Stimulated activated CD8-positive, alpha-beta memory T cell treated with anti-CD3 and anti-CD28 coated beads, Interleukin-4, amount 100 ng/mL, for 1 hour (primary cell): ENCODE measurements at regions not wholly inside any gene's neighbourhood (a gene's known extent, or its start where the extent isn't known, plus 50 kb on each side); places are given as distances from the start of the nearest gene placed in this dataset.

ENCODE experiments used
- DNase-seq, 2 donors: peaks; one replicate each; pipeline ENCODE4 v3.0.0-alpha.2; 2020; ENCODE audit warnings: low read depth in 2 of 2, low spot score in 1 of 2

DNA sequence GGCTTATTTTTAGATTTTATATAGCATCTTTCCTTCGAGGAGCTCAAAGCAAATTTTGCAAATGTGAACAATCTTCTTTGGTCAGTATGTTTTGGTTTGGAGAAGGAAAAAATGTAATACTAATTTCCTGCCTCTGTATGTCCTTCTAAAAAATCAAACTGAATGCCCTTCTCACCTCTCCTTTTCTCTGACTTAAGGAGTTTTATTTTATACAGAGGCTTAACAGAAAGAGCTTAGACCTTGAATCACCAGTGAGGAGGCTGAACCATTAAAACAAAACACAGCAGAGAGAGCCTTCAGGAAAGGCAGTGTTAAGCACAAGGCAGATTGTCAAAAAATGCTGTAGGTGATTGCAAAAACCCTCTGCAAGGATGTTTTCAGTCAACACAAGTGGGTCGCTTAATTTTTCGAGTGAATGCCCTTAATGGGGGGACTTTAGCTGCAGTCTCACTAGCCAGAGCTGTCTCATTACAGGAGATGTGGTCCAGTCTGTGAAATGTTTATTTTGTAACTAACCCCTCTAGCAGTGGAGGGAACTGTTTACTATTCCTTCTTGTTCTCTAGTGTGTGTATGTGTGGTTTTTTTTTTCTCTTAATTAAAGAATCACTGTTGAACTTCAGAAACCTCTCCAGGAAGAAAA lies 481.3 kb upstream of the CITED2 start:
- DNase-seq, result no peak

GRCh38 chr6:139853302-139853992 lies 479.0 kb upstream of the CITED2 start:
- DNase-seq, result no peak

GRCh38 chr6:139852488-139853140 lies 478.2 kb upstream of the CITED2 start:
- DNase-seq, result no peak

DNA sequence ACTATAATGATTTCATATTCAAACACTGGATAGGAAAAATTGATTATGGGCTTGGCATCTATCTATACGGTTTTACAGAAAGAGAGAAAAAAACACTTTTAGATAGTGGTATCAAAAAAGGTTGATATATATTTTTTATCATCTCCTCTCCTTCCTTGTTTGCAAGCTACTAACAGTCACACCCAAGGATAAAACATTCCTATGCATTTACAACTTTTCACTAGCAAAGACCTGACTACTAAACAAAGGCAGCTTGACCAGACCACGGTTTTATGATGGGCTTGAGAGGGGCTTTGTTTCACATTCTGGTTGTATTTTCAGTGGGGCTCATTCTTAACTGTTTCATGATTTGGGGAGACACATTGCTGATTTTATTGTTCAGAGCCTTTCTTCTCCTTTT lies 477.6 kb upstream of the CITED2 start:
- no peak for DNase-seq

DNA sequence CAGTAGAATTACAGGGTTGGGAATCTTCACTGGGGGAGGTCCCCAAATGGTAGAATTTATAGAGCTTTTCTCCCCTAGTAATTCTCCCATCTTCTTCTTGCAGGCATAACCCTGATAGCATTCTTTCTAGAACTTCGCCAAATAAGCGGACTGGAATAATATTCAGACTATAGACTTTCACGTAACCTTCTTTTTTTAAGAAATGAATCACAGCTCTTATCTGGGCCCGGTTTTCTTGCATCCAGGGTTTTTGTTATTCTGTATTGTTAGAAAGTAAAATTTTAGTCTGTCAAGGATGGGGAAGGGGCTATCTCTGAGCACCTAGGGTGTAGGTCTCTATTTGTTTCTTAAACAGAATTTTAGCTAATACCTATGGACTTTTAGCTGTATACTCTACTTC lies 476.8 kb upstream of the CITED2 start:
- DNase-seq, result no peak

DNA sequence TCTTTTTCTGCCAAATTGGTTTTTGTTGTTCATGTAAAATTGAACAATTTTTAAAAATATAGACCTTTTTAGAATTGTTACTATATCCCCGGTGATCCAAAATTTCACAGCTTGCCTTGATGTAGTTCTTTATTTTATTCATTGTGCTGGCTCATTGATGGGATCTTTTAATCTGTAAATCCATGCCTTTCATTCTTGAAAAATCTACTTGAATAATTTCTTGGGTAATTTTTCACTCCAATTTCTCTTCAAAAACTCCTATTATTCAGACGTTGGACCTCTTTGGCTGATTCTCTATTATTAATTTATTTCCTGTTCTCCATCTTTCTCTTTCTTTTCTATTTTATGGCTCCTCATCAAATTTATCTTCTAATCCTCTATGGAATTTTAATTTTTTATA lies 476.1 kb upstream of the CITED2 start:
- no peak for DNase-seq

DNA sequence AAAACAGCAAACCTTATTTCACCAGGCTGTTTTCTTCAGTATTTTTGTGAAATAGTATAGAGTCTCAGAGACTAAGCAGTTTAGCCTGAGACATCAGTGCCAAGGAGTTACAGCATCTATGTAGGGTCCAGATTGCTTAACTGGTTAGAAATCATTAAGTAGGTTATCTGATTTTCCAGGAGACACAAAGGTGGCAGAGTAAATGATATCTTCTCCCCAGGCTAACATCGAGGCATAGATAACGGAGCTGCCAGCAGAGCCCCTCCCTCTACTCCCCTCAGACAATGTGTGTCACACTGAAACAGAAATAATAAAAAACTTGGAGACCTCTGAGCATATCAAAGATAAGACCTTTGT lies 473.0 kb upstream of the CITED2 start:
- no peak for DNase-seq

DNA sequence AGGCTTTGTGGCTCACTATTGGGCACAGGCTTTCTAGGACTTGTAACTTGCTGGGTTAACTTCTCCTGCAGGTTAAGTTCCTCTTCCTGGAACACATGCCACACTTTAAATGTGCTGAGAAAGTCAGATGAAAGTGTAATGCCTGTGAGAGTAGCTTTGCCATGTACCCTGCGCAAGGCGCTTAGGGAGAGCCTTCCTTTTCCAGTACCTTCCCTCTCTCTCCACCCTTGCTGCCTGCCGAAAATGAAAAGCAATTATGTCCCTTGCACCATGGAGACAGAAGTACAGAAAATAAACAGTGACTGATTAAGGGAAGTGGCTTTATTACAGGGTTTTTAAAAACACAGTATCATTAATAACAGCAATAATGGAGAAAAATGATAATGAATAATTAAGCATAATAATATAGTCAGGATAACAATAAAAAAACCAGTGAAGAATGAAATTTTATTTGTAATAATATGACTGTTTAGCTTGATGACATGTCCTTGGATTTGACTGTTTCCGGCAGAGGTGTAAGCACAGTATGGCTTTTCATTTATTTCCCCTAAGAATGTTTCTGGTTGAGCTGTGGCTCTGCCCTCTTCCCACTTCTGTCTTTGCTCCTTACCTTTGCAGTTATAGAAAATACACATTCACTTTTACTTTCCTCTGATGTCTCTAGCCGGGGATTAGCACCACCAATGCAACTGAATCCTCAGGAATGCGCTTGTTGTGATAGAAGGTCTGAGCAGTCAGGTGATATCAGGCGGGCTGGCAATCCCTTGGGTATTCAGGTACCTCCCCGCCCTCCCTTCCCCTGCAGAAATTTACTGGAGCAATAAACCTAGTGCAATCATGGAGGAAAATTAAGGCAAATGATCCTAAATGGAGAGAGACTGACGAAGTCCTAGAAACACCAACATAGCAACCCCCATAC lies 472.3 kb upstream of the CITED2 start:
- DNase-seq, result no peak

GRCh38 chr6:139844907-139845306 lies 470.5 kb upstream of the CITED2 start:
- DNase-seq, result no peak

- DNase-seq, result no peak
Measured at GRCh38 chr6:139841794-139842215, 467.4 kb upstream of the CITED2 start.

- DNase-seq, result no peak
Measured at GRCh38 chr6:139839506-139840156, 465.2 kb upstream of the CITED2 start.

GRCh38 chr6:139834232-139834631 lies 459.8 kb upstream of the CITED2 start:
- DNase-seq, result no peak

- no peak for DNase-seq
Measured at GRCh38 chr6:139833592-139833991, 459.1 kb upstream of the CITED2 start.

DNA sequence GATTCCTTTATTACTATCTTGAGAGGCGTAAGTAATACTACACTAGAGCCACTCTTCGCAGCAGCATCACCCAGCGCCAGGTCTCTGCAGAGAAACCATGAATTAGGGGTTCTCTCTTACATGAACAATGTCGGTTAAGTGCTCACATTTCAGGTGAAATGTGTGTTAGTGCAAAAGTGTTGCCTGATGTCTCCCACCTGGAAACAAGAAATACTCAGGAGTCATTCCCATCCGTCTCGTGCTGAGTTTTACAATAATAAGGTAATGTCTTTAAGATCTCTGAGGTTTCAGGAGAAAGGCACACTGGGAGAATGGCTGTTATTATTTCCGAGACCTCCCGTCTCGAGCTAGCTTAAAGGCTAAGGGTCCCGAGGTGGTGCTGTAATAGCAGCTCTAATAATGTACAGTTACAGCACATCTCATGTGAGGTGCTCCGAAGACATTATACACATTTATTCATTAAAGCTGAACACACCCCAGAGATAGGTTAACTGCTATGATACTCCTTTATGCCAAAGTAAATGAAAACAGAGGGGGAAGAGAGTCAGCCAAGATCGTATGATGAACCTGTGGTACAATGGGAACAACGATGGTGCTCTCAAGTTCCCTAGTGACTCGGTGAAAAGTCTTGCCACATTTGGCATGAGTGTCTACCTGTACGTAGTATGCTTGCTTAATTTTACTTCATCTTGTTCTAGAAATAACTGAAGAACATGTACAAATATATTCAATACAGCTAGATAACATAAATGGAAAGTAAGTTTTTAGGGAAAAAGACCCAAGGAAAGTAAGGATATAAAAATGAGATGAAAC lies 458.3 kb upstream of the CITED2 start:
- DNase-seq, result no peak

- DNase-seq, result no peak
Measured at GRCh38 chr6:139829576-139829975, 455.1 kb upstream of the CITED2 start.

GRCh38 chr6:139828751-139829519 lies 454.5 kb upstream of the CITED2 start:
- no peak for DNase-seq

DNA sequence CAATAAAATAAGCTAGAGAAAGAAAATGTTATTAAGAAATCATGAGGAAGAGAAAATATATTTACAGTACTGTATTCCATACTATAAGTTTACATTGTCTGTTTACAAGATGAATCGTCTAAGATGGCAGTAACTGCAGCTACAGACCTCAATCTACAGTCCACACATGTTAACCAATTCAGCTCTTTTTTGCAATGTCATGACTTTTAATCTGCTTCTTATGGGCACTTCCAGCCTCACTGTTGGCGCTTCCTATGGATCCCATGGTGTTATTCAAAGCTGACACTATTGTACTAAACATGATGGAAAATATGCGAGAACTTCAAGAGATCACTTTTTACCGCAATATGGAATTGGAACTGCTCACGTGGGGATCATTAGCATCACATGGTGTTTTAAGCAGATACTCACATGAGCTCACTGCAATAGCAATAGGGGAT lies 451.5 kb upstream of the CITED2 start:
- no peak for DNase-seq

GRCh38 chr6:139824864-139825263 lies 450.4 kb upstream of the CITED2 start:
- DNase-seq, result no peak

GRCh38 chr6:139823808-139824126 lies 449.3 kb upstream of the CITED2 start:
- DNase-seq, result no peak
